ENCODE measurements at regions not wholly inside any gene's neighbourhood (a gene's known extent, or its start where the extent isn't known, plus 50 kb on each side); places are given as distances from the start of the nearest gene placed in this dataset.

DNA sequence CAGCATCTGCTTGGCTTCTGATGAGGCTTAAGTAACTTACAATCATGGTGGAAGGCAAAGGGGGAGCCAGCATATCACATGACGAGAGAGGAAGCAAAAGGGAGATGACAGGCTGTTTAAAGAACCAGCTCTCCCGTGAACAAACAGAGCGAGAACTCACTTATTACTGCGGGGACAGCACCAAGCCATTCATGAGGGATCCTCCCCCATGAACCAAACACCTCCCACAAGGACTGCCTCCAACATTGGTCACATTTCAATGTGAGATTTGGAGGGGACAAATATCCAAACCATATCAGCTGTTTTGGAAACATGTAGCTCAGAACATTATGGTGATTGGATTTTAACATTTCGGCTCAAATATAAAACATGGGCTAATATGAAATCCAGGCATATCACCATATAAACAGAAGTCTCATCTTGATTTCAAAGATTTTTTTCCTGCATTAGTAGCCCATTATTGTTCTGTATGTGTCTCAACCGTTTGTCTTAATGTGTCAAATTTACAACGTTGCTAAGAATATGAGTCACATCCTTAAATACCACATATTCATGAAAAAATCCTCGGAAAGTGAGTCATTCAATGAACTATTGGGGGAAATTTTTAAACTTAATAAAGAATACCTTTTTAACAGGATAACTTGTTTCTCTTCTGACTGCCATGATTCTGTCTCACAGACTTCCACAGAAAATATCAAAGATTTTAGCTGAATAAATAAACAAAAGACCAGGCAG is 894.3 kb downstream of the TFAP2A start:
- H3K9ac ChIP-seq (ENCODE audit: insufficient read depth, low read depth, low read length): no peak overlapping the region
- no peaks in the 10 kb centered on the region for H3K79me2 ChIP-seq (ENCODE audit: insufficient read depth, low read length)
- H3K4me2 ChIP-seq (ENCODE audit: low read depth, low read length): no peak overlapping the region
- H3K36me3 ChIP-seq (replicated peaks in 1 of 2; ENCODE audit: control insufficient read depth in 1 of 2, insufficient read depth in 2 of 2, low read length in 2 of 2): no peaks in the 10 kb centered on the region
- no peak overlapping the region for H3K27ac ChIP-seq (ENCODE audit: extremely low read length, insufficient read depth, low read length)
- DNase-seq (ENCODE audit: low spot score) (no peak), FAIRE-seq (no peak), ATAC-seq (no peak)
- H3K4me1 ChIP-seq (ENCODE audit: insufficient read depth, low read length): no peaks in the 10 kb centered on the region
- H2AFZ ChIP-seq (ENCODE audit: low read length): no peak overlapping the region
- 3% methylated on average over 8 of the region's 8 CpGs for WGBS (ENCODE audit: low lambda C conversion rate)
- no peaks in the 10 kb centered on the region for H4K20me1 ChIP-seq (ENCODE audit: insufficient read depth, low read length)
- TF ChIP-seq, protein P1, sequence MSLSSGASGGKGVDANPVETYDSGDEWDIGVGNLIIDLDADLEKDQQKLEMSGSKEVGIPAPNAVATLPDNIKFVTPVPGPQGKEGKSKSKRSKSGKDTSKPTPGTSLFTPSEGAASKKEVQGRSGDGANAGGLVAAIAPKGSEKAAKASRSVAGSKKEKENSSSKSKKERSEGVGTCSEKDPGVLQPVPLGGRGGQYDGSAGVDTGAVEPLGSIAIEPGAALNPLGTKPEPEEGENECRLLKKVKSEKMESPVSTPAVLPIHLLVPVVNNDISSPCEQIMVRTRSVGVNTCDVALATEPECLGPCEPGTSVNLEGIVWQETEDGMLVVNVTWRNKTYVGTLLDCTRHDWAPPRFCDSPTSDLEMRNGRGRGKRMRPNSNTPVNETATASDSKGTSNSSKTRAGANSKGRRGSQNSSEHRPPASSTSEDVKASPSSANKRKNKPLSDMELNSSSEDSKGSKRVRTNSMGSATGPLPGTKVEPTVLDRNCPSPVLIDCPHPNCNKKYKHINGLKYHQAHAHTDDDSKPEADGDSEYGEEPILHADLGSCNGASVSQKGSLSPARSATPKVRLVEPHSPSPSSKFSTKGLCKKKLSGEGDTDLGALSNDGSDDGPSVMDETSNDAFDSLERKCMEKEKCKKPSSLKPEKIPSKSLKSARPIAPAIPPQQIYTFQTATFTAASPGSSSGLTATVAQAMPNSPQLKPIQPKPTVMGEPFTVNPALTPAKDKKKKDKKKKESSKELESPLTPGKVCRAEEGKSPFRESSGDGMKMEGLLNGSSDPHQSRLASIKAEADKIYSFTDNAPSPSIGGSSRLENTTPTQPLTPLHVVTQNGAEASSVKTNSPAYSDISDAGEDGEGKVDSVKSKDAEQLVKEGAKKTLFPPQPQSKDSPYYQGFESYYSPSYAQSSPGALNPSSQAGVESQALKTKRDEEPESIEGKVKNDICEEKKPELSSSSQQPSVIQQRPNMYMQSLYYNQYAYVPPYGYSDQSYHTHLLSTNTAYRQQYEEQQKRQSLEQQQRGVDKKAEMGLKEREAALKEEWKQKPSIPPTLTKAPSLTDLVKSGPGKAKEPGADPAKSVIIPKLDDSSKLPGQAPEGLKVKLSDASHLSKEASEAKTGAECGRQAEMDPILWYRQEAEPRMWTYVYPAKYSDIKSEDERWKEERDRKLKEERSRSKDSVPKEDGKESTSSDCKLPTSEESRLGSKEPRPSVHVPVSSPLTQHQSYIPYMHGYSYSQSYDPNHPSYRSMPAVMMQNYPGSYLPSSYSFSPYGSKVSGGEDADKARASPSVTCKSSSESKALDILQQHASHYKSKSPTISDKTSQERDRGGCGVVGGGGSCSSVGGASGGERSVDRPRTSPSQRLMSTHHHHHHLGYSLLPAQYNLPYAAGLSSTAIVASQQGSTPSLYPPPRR (CRISPR knock-in tag; IDR thresholded peaks at IDR 0.05; ENCODE audit: borderline replicate concordance): no peak
- TF ChIP-seq GZF1 (CRISPR knock-in tag; IDR thresholded peaks at IDR 0.05): no peak
- TF ChIP-seq, protein P2, sequence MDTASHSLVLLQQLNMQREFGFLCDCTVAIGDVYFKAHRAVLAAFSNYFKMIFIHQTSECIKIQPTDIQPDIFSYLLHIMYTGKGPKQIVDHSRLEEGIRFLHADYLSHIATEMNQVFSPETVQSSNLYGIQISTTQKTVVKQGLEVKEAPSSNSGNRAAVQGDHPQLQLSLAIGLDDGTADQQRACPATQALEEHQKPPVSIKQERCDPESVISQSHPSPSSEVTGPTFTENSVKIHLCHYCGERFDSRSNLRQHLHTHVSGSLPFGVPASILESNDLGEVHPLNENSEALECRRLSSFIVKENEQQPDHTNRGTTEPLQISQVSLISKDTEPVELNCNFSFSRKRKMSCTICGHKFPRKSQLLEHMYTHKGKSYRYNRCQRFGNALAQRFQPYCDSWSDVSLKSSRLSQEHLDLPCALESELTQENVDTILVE (CRISPR knock-in tag; IDR thresholded peaks at IDR 0.05): no peak
- no peaks in the 10 kb centered on the region for H3K9me3 ChIP-seq (ENCODE audit: low read length)
- ChIA-PET CTCF (ENCODE audit: low intra/inter-chr PET ratio, low total read pairs) (no interaction called here), POLR2A (no interaction called here)
- intact Hi-C loops (cut with micrococcal nuclease; ENCODE audit: unreplicated experiment): no loop called here
- no TSS peak for BruUV-seq (replicated peaks)
- in situ Hi-C loops (cut with HindIII; ENCODE audit: extremely low pct_ligation_motif_present, low pct_unique_long_range_greater_than_20kb): no loop called here
- no peak overlapping the region for H3K4me3 ChIP-seq (replicated peaks in 1 of 3; ENCODE audit: insufficient read depth in 1 of 3, low read depth in 2 of 3, low read length in 3 of 3)
- no peaks in the 10 kb centered on the region for H3K27me3 ChIP-seq (ENCODE audit: control insufficient read depth in 1 of 2, insufficient read depth in 2 of 2, low read length in 2 of 2)

Measured in HepG2 (cell line).